Stomach (tissue), 8 donors: ENCODE measurements at regions not wholly inside any gene's neighbourhood (a gene's known extent, or its start where the extent isn't known, plus 50 kb on each side); places are given as distances from the start of the nearest gene placed in this dataset.
"Not testable (repeated sequence)": the region's sequence is repeated elsewhere in the genome, so short reads cannot be mapped to it uniquely, and the experiment has no call there.

Experiments used
- DNase-seq, 2 donors: peaks; one replicate each; pipeline versions ENCODE4 v3.0.0 to v3.0.0-alpha.2; 2013 to 2019
- H3K27ac ChIP-seq, 5 donors: fragments of 200-600 bp in 4 of 5; sonication (generic) in 4 of 5; one replicate each; pipeline ENCODE4 v1.5.1; 2013 to 2019; ENCODE audit warnings: mild to moderate bottlenecking in 1 of 5, moderate library complexity in 1 of 5
- H3K27me3 ChIP-seq, 3 donors: fragments of 200-600 bp; sonication (generic); one replicate each; pipeline ENCODE4 v1.5.1; 2017 to 2019; ENCODE audit warnings: mixed run types in 1 of 3
- H3K36me3 ChIP-seq, 4 donors: fragments of 200-600 bp; sonication (generic); 1 replicate in 3 of 4; 2 replicates in 1 of 4; pipeline ENCODE4 v1.5.1; 2016 to 2019
- H3K4me1 ChIP-seq, 4 donors: fragments of 200-600 bp; sonication (generic); one replicate each; pipeline ENCODE4 v1.5.1; 2016 to 2019
- H3K4me3 ChIP-seq, 4 donors: fragments of 200-600 bp; sonication (generic) in 3 of 4; one replicate each; pipeline ENCODE4 v1.5.1; 2016 to 2019; ENCODE audit warnings: mild to moderate bottlenecking in 1 of 4
- H3K9me3 ChIP-seq, 4 donors: fragments of 200-600 bp; sonication (generic); one replicate each; pipeline ENCODE4 v1.5.1; 2016 to 2019
- CTCF ChIP-seq, 7 experiments: fragments of 450-650 bp in 4 of 7; fragments of 200-600 bp in 3 of 7; sonication (generic) in 3 of 7; IDR thresholded peaks; one replicate each; pipeline ENCODE4 v1.5.1; 2016 to 2019; ENCODE audit warnings: antibody characterized with exemption in 7 of 7, control low read depth in 2 of 7, mild to moderate bottlenecking in 1 of 7
- EP300 ChIP-seq: sonication (generic); formaldehyde crosslinking; IDR thresholded peaks from one replicate; pipeline ENCODE4 v1.6.1; 2017; ENCODE audit warnings: antibody characterized with exemption
- POLR2A ChIP-seq, 4 donors: fragments of 450-650 bp; IDR thresholded peaks; one replicate each; pipeline ENCODE4 v1.6.1; 2016; ENCODE audit warnings: antibody characterized with exemption in 4 of 4, control low read depth in 2 of 4, mild to moderate bottlenecking in 1 of 4, moderate library complexity in 1 of 4
- POLR2AphosphoS5 ChIP-seq, 3 donors: sonication (generic); formaldehyde crosslinking; IDR thresholded peaks; one replicate each; pipeline ENCODE4 v1.6.1; 2016; ENCODE audit warnings: antibody characterized with exemption in 3 of 3
- WGBS, 5 donors: extraction: QIAGEN DNeasy Blood & Tissue Kit in 3 of 5; methylation state at CpG; one replicate each; pipeline versions ENCODE4 v1.1.5 to v1.1.7; 2013 to 2018; 5-methylcytosine and 5-hydroxymethylcytosine counted together
- intact Hi-C: fragments of 100-400 bp; cut with DNase I; formaldehyde crosslinking; loops from one replicate; pipeline ENCODE4 v1.15.1; 2023; ENCODE audit warnings: low total_unique reads
- donor health status: healthy with polysubstance abuse.
- donor health status: Bipolar disorder and iron deficiency.
- donor health status: healthy.

GRCh38 chr19:41505105-41505504 is 62.1 kb downstream of the ERICH4 start:
- intact Hi-C loops, result no loop called here
- Histone ChIP-seq H3K27me3 (peaks cover 0 to 75% (median 11%) of the 10 kb centered on the region in 3 donors), H3K4me3 (no peak overlapping the region), H3K4me1 (no peaks in the 10 kb centered on the region), H3K36me3 (no peaks in the 10 kb centered on the region), H3K9me3 (no peaks in the 10 kb centered on the region), H3K27ac (no peak overlapping the region)
- no peak for DNase-seq
- WGBS, 5 donors, result 77 to 84% (median 82%) methylated on average over 13 of the region's 13 CpGs
- TF ChIP-seq POLR2A (IDR thresholded peaks at IDR 0.05) (no peak), EP300 (no peak), CTCF (IDR thresholded peaks at IDR 0.05) (no peak), POLR2AphosphoS5 (IDR thresholded peaks at IDR 0.05) (no peak)

- Histone ChIP-seq H3K27me3 (peaks cover 0 to 90% (median 6%) of the 10 kb centered on the region in 3 donors), H3K9me3 (no peaks in the 10 kb centered on the region), H3K27ac (no peak overlapping the region), H3K36me3 (no peaks in the 10 kb centered on the region), H3K4me1 (no peaks in the 10 kb centered on the region), H3K4me3 (no peak overlapping the region)
- no peak for TF ChIP-seq CTCF (IDR thresholded peaks at IDR 0.05)
- no peak for TF ChIP-seq POLR2A (IDR thresholded peaks at IDR 0.05)
- no peak for TF ChIP-seq POLR2AphosphoS5 (IDR thresholded peaks at IDR 0.05)
- TF ChIP-seq EP300, result no peak
- DNase-seq, result no peak
- 68 to 77% (median 74%) methylated on average over 12 of the region's 12 CpGs for WGBS, 5 donors
- intact Hi-C loops, result no loop called here
Observed at GRCh38 chr19:41510484-41510883, 65.5 kb upstream of the CEACAM21 start.

- intact Hi-C loops, result no loop called here
- WGBS, 5 donors, result 63 to 72% (median 67%) methylated on average over 8 of the region's 8 CpGs
- Histone ChIP-seq H3K36me3 (no peaks in the 10 kb centered on the region), H3K4me1 (no peaks in the 10 kb centered on the region), H3K4me3 (no peak overlapping the region), H3K27ac (no peak overlapping the region), H3K27me3 (peaks cover 0 to 91% (median 10%) of the 10 kb centered on the region in 3 donors), H3K9me3 (no peaks in the 10 kb centered on the region)
- no peak for TF ChIP-seq EP300
- TF ChIP-seq POLR2A (IDR thresholded peaks at IDR 0.05), result no peak
- TF ChIP-seq POLR2AphosphoS5 (IDR thresholded peaks at IDR 0.05), result no peak
- no peak for TF ChIP-seq CTCF (IDR thresholded peaks at IDR 0.05)
- DNase-seq, result no peak
Observed at GRCh38 chr19:41511628-41512027, 64.3 kb upstream of the CEACAM21 start.

- no peak for DNase-seq
- whole genome bisulfite sequencing, 5 donors, result 57 to 63% (median 59%) methylated on average over 13 to 25 of the region's 25 CpGs
- Histone ChIP-seq H3K4me1 (no peaks in the 10 kb centered on the region), H3K27me3 (peaks cover 0 to 99% (median 13%) of the 10 kb centered on the region in 3 donors), H3K36me3 (no peaks in the 10 kb centered on the region), H3K9me3 (no peaks in the 10 kb centered on the region), H3K4me3 (no peak overlapping the region), H3K27ac (no peak overlapping the region)
- intact Hi-C loops, result no loop called here
- TF ChIP-seq POLR2A (IDR thresholded peaks at IDR 0.05) (no peak), CTCF (IDR thresholded peaks at IDR 0.05) (no peak), EP300 (no peak), POLR2AphosphoS5 (IDR thresholded peaks at IDR 0.05) (no peak)
Observed at GRCh38 chr19:41515015-41515652, 60.8 kb upstream of the CEACAM21 start.

GRCh38 chr19:41516292-41517171 is 59.4 kb upstream of the CEACAM21 start:
- H3K27ac ChIP-seq, H3K4me1 ChIP-seq, H3K4me3 ChIP-seq, H3K36me3 ChIP-seq, DNase-seq, intact Hi-C loops, H3K9me3 ChIP-seq: not testable (repeated sequence)
- 58 to 66% (median 63%) methylated on average over 19 of the region's 19 CpGs for WGBS, 5 donors
- peaks cover 0 to 99% (median 13%) of the 10 kb centered on the region in 3 donors for H3K27me3 ChIP-seq
